ENCODE measurements at regions not wholly inside any gene's neighbourhood (a gene's known extent, or its start where the extent isn't known, plus 50 kb on each side); places are given as distances from the start of the nearest gene placed in this dataset.
"Not testable (repeated sequence)": the region's sequence is repeated elsewhere in the genome, so short reads cannot be mapped to it uniquely, and the experiment has no call there.

DNA sequence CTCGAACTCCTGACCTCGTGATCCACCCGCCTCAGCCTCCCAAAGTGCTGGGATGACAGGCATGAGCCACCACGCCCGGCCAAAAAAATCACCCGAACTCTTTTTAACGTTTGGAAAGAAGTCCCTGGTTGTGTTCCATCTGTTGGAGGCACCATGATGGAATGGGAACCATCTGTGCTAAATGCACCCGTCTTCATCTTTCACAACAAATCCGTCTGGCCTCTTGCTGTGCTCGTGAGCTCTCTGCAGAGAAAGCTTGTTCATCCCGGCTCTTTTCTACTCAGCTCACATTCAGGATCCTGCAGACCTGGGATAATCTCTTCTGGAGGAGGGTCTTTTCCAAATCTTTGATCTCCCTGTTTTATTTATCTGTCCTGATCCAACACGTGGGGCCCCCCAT, 188.8 kb downstream of the CRLF2 start:
- Histone ChIP-seq H3K4me3 (no peak overlapping the region), H3K27ac (no peak overlapping the region), H3K36me3 (no peaks in the 10 kb centered on the region), H3K27me3 (no peaks in the 10 kb centered on the region), H3K4me1 (peaks cover 0 to 6% (median 0%) of the 10 kb centered on the region in 4 donors), H3K9me3 (peaks cover 0 to 13% (median 9%) of the 10 kb centered on the region in 4 donors)
- no peak for DNase-seq
- TF ChIP-seq EP300 (IDR thresholded peaks at IDR 0.05) (no peak), POLR2AphosphoS5 (IDR thresholded peaks at IDR 0.05) (no peak), POLR2A (IDR thresholded peaks at IDR 0.05) (no peak)
- TF ChIP-seq, protein P1, sequence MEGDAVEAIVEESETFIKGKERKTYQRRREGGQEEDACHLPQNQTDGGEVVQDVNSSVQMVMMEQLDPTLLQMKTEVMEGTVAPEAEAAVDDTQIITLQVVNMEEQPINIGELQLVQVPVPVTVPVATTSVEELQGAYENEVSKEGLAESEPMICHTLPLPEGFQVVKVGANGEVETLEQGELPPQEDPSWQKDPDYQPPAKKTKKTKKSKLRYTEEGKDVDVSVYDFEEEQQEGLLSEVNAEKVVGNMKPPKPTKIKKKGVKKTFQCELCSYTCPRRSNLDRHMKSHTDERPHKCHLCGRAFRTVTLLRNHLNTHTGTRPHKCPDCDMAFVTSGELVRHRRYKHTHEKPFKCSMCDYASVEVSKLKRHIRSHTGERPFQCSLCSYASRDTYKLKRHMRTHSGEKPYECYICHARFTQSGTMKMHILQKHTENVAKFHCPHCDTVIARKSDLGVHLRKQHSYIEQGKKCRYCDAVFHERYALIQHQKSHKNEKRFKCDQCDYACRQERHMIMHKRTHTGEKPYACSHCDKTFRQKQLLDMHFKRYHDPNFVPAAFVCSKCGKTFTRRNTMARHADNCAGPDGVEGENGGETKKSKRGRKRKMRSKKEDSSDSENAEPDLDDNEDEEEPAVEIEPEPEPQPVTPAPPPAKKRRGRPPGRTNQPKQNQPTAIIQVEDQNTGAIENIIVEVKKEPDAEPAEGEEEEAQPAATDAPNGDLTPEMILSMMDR (IDR thresholded peaks at IDR 0.05): no peak
- WGBS, 2 donors: 71 to 76% methylated on average over 12 of the region's 12 CpGs
- ATAC-seq (ENCODE audit: low FRiP score in 2 of 2): no peak

DNA sequence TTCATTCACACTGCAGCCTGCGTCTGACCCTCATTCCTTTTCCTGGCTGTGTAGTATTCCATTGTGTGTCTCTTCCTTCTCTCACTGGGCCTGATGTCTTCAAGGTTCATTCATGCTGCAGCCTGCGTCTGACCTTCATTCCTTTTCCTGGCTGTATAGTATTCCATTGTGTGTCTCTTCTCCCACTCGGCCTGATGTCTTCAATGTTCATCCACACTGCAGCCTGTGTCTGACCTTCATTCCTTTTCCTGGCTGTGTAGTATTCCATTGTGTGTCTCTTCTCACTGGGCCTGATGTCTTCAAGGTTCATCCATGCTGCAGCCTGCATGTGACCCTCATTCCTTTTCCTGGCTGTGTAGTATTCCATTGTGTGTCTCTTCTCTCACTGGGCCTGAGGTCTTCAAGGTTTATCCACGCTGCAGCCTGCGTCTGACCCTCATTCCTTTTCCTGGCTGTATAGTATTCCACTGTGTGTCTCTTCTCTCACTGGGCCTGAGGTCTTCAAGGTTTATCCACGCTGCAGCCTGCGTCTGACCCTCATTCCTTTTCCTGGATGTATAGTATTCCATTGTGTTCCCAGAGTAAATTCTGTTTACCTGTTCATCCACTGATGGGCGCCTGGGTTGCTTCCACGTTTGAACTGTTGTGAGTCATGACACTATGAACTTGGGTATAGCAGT, 191.0 kb downstream of the CRLF2 start:
- DNase-seq; H3K4me1 ChIP-seq; H3K27ac ChIP-seq; H3K4me3 ChIP-seq; ATAC-seq (ENCODE audit: low FRiP score in 2 of 2); H3K36me3 ChIP-seq; H3K27me3 ChIP-seq: not testable (repeated sequence)
- peaks cover 0 to 13% (median 9%) of the 10 kb centered on the region in 4 donors for H3K9me3 ChIP-seq
- WGBS, 2 donors: 92 to 96% methylated on average over 9 of the region's 9 CpGs

DNA sequence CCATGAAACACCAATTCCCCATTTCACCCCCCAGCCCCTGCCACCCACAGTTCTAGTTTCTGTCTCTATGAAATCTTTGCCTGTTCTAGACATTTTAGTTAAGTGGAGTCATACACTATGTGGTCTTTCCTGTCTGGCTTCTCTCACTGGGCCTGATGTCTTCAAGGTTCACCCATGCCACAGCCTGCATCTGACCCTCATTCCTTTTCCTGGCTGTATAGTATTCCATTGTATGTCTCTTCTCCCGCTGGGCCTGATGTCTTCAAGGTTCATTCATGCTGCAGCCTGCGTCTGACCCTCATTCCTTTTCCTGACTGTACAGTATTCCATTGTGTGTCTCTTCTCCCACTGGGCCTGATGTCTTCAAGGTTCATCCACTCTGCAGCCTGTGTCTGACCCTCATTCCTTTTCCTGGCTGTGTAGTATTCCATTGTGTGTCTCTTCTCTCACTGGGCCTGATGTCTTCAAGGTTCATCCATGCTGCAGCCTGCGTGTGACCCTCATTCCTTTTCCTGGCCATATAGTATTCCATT, 191.7 kb downstream of the CRLF2 start:
- no peak for ATAC-seq (ENCODE audit: low FRiP score in 2 of 2)
- 93 to 94% methylated on average over 3 of the region's 3 CpGs for WGBS, 2 donors
- DNase-seq: no peak
- Histone ChIP-seq H3K27me3 (no peaks in the 10 kb centered on the region), H3K4me1 (no peaks in the 10 kb centered on the region), H3K36me3 (no peaks in the 10 kb centered on the region), H3K9me3 (peaks cover 0 to 13% (median 9%) of the 10 kb centered on the region in 4 donors), H3K4me3 (no peak overlapping the region), H3K27ac (no peak overlapping the region)
- TF ChIP-seq POLR2A (IDR thresholded peaks at IDR 0.05): no peak
- TF ChIP-seq POLR2AphosphoS5 (IDR thresholded peaks at IDR 0.05): no peak
- TF ChIP-seq, protein P1 (IDR thresholded peaks at IDR 0.05): no peak
- no peak for TF ChIP-seq EP300 (IDR thresholded peaks at IDR 0.05)

DNA sequence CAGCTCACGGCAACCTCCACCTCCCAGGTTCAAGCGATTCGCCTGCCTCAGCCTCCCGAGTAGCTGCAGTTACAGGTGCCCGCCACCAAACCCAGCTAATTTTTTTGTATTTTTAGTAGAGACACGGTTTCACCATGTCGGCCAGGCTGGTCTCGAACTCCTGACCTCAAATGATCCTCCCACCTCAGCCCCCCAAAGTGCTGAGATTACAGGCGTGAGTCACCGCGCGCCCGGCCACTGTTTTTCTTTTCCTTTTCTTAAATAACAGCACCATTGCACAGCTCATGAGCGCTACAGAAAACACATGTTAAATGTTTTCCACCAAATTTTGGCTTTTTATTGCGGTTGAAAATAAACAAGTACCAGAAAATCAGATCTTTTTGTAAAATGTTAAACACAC, 195.5 kb downstream of the CRLF2 start:
- DNase-seq; H3K27ac ChIP-seq; H3K4me1 ChIP-seq; H3K27me3 ChIP-seq; ATAC-seq (ENCODE audit: low FRiP score in 2 of 2); H3K36me3 ChIP-seq; H3K4me3 ChIP-seq: not testable (repeated sequence)
- H3K9me3 ChIP-seq: peaks cover 0 to 13% (median 9%) of the 10 kb centered on the region in 4 donors
- 89 to 91% methylated on average over 15 of the region's 15 CpGs for WGBS, 2 donors

DNA sequence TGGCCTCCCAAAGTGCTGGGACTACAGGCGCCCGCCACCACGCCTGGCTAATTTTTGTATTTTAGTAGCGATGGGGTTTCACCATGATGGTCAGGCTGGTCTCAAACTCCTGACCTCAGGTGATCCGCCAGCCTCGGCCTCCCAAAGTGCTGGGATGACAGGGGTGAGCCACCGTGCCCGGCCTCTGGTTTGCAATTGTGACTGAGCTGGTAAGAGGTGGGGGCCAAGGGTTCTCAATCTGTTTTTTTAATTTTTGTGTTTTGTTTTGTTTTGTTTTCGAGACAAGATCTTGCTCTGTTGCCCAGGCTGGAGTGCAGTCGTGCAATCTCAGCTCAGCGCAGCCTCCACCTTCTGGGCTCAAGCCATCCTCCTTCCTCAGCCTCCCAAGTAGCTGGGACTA, 196.2 kb downstream of the CRLF2 start:
- not testable (repeated sequence) for H3K27me3 ChIP-seq; ATAC-seq (ENCODE audit: low FRiP score in 2 of 2); H3K27ac ChIP-seq; H3K4me1 ChIP-seq; H3K4me3 ChIP-seq; H3K36me3 ChIP-seq; H3K9me3 ChIP-seq; DNase-seq
- WGBS, 2 donors: 88 to 97% methylated on average over 11 of the region's 11 CpGs

DNA sequence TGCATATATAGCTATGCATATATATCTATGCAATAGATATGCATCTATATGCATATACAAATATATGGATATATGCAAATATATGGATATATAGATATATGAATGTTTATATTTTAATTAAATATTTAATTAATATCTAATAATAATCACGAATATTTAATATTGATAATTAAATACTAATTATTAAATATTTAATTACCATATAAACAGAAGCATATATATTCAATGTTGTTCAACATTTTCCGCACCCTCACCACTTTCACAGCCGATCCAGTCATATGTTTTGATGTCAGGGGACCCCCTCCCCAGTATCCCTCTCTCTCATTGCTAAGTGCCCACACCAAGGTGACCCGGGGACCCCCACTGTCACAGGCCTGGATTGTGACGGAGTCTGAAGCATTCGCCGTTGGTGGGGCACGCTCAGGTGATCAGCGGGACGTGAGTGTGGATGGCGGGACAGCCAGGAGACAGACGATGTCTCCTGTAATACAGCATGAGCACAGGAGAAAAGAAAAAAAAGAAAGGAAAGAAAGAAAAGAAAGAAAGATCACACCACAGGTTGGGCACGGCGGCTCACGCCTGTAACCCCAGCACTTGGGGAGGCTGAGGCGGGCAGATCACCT, 199.7 kb downstream of the CRLF2 start:
- no peak overlapping the region for H3K4me3 ChIP-seq
- 81 to 88% methylated on average over 16 of the region's 16 CpGs for WGBS, 2 donors
- H3K27me3 ChIP-seq: no peaks in the 10 kb centered on the region
- H3K36me3 ChIP-seq: no peaks in the 10 kb centered on the region
- no peak for ATAC-seq (ENCODE audit: low FRiP score in 2 of 2)
- H3K27ac ChIP-seq: no peak overlapping the region
- TF ChIP-seq EP300 (IDR thresholded peaks at IDR 0.05) (no peak), POLR2AphosphoS5 (IDR thresholded peaks at IDR 0.05) (no peak), POLR2A (IDR thresholded peaks at IDR 0.05) (no peak)
- TF ChIP-seq, protein P1 (IDR thresholded peaks at IDR 0.05): no peak
- no peaks in the 10 kb centered on the region for H3K9me3 ChIP-seq
- H3K4me1 ChIP-seq: no peaks in the 10 kb centered on the region
- DNase-seq: no peak

Data from upper lobe of left lung (tissue), 6 donors.